Thyroid gland (tissue), 4 donors: ENCODE measurements at regions not wholly inside any gene's neighbourhood (a gene's known extent, or its start where the extent isn't known, plus 50 kb on each side); places are given as distances from the start of the nearest gene placed in this dataset.
"Not testable (repeated sequence)": the region's sequence is repeated elsewhere in the genome, so short reads cannot be mapped to it uniquely, and the experiment has no call there.

ENCODE experiments used
- CTCF ChIP-seq, 6 experiments: fragments of 200-600 bp in 3 of 6; fragments of 450-650 bp in 3 of 6; sonication (generic) in 3 of 6; IDR thresholded peaks; one replicate each; pipeline ENCODE4 v1.5.1; 2016 to 2019; ENCODE audit warnings: antibody characterized with exemption in 6 of 6, mild to moderate bottlenecking in 2 of 6, inconsistent platforms in 1 of 6, moderate library complexity in 1 of 6
- POLR2A ChIP-seq, 2 donors: fragments of 450-650 bp; IDR thresholded peaks; one replicate each; pipeline ENCODE4 v1.6.1; 2017; ENCODE audit warnings: antibody characterized with exemption in 2 of 2, mild to moderate bottlenecking in 2 of 2, moderate library complexity in 1 of 2

GRCh38 chrX:131163645-131164044 lies 105.5 kb downstream of the ARHGAP36 start:
- TF ChIP-seq CTCF, POLR2A (IDR thresholded peaks at IDR 0.05): not testable (repeated sequence)
